Gastroesophageal sphincter (tissue), 3 donors: ENCODE measurements at regions not wholly inside any gene's neighbourhood (a gene's known extent, or its start where the extent isn't known, plus 50 kb on each side); places are given as distances from the start of the nearest gene placed in this dataset.

ENCODE experiments used
- POLR2A ChIP-seq, 2 donors: fragments of 450-650 bp; IDR thresholded peaks; one replicate each; pipeline ENCODE4 v1.6.1; 2017; ENCODE audit warnings: antibody characterized with exemption in 2 of 2, mild to moderate bottlenecking in 2 of 2, moderate library complexity in 1 of 2
- TF ChIP-seq, protein P1 (sequence below), 4 experiments: fragments of 200-600 bp in 2 of 4; fragments of 450-650 bp in 2 of 4; sonication (generic) in 1 of 4; IDR thresholded peaks; one replicate each; pipeline ENCODE4 v1.5.1; 2017 to 2019; ENCODE audit warnings: antibody characterized with exemption in 4 of 4, mild to moderate bottlenecking in 2 of 4, moderate library complexity in 2 of 4

DNA sequence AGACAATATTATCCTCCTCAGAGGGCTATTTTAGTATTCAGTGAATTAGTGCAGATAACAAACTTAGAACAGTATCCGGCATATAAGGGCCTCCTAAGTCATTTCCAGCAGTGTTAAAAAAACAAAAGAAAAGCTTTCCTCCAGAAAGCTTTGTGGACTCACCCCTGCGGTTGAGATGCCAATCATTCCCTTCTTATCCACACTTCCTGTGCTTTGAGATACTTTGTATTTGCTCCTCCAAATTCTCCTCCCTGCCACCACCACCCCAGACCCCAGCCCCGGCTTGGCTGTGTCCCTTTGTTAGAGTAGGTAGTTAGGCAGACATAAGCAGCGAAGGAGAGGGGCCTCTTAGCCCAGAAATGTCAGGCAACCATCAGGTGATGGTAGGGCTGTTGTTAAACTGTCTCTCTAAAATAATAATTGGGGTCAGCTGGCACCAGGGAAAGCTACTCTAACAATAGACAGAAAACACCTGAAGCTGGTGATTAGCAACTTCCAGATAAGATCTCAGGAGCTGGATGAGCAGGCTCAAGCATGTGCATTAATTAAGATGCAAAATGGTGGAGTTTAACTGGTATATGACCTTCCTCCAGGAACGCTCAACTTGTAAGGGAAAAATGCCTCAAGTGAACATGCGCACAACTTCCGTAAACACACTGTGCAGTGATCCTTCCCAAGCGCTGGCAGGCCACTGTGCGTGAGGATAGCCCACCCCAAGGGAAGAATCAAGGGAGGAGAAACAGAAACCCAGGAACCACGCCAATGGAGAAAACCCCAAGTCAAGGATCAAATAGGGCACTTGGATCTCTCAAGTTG is 152.1 kb upstream of the EEA1 start:
- TF ChIP-seq, protein P1, sequence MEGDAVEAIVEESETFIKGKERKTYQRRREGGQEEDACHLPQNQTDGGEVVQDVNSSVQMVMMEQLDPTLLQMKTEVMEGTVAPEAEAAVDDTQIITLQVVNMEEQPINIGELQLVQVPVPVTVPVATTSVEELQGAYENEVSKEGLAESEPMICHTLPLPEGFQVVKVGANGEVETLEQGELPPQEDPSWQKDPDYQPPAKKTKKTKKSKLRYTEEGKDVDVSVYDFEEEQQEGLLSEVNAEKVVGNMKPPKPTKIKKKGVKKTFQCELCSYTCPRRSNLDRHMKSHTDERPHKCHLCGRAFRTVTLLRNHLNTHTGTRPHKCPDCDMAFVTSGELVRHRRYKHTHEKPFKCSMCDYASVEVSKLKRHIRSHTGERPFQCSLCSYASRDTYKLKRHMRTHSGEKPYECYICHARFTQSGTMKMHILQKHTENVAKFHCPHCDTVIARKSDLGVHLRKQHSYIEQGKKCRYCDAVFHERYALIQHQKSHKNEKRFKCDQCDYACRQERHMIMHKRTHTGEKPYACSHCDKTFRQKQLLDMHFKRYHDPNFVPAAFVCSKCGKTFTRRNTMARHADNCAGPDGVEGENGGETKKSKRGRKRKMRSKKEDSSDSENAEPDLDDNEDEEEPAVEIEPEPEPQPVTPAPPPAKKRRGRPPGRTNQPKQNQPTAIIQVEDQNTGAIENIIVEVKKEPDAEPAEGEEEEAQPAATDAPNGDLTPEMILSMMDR (IDR thresholded peaks at IDR 0.05), result no peak
- no peak for TF ChIP-seq POLR2A (IDR thresholded peaks at IDR 0.05)
